ENCODE measurements at regions not wholly inside any gene's neighbourhood (a gene's known extent, or its start where the extent isn't known, plus 50 kb on each side); places are given as distances from the start of the nearest gene placed in this dataset.

DNA sequence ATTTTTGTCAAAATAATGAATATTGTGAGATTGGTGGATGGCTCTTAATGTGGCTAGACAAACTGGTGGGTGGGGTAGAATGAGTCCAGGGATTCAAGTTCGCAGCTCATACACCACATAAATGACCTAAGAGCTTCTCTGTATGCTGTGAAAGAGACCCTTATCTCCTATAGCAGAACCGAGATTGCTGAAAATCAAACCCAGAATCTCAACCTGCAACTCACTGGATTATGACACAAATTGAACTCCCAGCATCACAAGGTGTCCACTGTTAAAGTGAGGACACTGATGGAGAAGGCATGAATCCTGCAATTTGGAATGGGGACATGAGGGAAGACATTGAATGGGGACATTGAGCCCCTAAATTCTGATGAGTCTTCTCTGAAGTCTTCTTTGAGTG is 51.3 kb upstream of the CNKSR3 start:
- DNase-seq, result no peak

- DNase-seq, result no peak
These were observed 54.8 kb upstream of the CNKSR3 start for GRCh38 chr6:154565331-154565730.

DNA sequence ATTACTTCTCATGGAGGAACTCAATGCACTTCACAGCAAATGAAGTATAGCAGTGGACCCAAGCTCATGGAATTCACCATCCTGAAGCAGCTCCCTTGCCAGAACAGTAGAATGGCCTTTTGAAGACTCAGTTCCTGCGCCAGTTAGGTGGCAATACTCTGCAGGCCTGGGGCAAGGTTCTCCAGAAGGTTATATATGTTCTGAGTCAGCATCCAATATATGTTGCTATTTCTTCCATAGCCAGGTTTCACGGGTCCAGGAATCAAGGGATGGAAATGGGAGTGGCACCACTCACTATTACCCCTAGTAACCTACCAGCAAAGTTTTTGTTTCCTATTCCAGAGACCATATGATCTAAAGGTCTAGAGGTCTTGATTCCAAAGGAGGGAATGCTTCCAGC is 56.4 kb upstream of the CNKSR3 start:
- DNase-seq, result no peak

- DNase-seq, result no peak
These were observed 57.3 kb upstream of the CNKSR3 start for GRCh38 chr6:154567695-154568220.

GRCh38 chr6:154569156-154569862 is 58.8 kb upstream of the CNKSR3 start:
- DNase-seq, result no peak

- DNase-seq, result no peak
These were observed 60.0 kb upstream of the CNKSR3 start for GRCh38 chr6:154570505-154570904.

GRCh38 chr6:154572556-154572955 is 62.1 kb upstream of the CNKSR3 start:
- no peak for DNase-seq

- no peak for DNase-seq
These were observed 67.6 kb upstream of the CNKSR3 start for GRCh38 chr6:154578004-154578559.

DNA sequence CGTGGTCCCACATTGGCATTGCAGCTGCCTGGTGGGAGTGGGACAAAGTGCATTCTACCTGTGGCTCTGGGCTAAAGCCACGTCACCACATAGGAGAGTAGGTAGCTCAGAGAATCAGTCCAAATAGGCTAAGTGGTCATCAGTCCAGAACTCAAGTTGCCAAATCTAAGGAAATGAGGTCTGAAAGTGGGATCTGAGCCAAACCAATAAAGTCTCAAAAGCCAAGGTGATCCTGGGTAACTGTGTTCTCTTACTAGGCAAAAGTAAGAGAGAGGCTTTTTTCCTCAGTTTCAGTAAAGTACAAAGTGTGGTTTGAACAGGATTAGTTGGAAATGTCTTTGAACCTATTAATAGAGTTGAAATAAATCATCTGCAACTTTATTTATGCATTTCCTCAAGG is 68.6 kb upstream of the CNKSR3 start:
- no peak for DNase-seq

DNA sequence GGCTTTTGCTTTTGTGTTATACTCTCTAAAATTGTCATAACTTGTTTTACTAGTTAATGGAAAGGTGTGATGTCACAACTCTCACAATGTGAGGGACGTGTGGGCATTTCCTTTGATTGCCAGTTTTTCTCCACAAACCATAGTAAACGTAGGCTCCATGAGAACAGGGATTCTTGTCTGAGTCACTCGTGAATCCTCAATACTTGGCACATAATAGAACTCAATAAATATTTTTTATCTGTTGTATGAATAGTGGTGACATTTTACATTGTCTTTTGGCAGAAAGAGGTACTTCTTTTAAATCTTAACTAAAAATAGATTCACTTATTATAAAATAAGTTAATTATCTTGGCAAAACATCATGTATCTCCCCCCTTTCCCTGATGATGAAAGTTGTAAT is 69.0 kb upstream of the CNKSR3 start:
- DNase-seq, result no peak

GRCh38 chr6:154580397-154581135 is 70.1 kb upstream of the CNKSR3 start:
- DNase-seq, result no peak

DNA sequence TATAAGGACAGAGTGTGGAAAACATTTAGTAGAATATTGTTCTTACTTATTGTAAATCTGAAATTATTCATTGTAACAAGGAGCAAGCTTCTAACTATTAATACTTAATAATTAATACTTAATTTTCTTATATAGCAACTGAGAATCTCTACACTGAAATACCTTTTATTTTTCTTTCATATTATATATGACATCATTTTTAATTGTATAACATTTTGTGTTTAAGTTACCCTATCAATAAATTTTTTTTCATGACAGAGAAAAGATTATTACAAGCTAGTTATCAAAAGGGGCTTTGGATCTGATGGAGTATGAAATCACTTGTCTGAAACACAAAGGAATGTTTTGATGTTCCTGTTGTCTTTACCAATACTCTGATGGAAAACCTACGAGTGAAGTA is 72.2 kb upstream of the CNKSR3 start:
- DNase-seq, result no peak

DNA sequence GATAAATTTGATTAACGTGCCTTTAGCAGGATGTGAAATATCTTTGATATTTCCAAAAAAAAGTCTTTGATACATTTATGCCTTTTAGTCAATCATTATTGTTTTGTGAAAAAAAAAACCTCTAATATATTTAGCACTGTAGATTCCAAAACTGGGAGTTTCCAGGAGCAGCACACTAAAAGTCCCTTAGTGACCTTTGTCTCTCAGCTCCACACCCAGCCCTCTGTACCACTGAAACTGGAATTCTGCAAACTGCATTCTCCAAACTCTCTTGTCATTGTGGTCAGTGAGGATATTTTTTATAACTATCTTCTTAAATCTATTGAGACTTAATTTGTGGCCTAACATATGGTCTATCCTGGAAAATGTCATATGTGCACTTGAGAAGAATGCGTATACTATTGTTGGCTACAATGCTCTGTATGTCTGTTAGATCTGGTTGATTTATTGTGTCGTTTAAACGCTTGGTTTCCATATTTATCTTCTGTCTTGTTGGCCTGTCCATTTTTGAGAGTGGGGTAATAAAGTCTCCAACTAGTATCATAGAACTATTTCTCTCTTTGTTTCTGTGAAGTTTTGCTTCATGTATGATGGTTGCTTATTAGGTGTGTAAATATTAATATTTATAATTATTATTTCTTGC is 73.2 kb upstream of the CNKSR3 start:
- no peak for DNase-seq

DNA sequence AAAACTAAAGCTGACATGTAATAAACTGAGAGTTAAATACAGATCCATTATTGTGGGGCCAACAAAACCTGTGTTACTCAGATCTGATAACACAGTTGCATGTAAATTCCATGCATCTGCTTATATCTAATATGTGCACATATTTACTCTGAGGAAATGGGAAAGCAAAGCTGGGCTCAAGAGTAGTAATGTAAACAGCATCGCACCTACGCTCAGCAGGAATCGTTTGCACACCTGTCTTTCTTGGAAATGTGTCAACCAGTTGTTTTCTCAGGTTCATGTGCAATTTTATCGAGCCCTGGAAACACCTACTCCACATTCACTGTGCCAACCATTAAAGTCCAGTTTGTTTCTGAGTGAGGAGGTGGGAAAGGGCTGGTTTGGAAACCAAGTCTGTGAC is 80.3 kb upstream of the CNKSR3 start:
- peak; percentile 95 for DNase-seq

DNA sequence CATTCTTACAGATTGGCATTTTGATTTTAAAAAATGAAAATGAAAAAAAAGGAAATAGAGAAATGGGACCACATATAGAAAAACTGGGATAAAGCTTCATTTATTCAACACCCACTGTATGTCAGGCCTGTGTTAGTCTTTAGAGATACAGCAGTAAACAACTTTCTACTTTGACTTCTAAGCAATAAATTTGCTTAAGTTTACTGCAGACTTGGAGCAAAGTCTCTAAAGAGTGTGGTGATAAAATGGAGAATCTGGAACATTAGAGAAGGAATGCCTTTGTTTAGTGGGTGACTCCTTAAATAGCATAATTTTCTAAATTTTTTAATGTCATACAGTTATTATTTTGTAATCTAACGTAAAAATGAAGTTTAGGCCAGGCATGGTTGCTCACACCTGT is 80.7 kb upstream of the CNKSR3 start:
- no peak for DNase-seq

DNA sequence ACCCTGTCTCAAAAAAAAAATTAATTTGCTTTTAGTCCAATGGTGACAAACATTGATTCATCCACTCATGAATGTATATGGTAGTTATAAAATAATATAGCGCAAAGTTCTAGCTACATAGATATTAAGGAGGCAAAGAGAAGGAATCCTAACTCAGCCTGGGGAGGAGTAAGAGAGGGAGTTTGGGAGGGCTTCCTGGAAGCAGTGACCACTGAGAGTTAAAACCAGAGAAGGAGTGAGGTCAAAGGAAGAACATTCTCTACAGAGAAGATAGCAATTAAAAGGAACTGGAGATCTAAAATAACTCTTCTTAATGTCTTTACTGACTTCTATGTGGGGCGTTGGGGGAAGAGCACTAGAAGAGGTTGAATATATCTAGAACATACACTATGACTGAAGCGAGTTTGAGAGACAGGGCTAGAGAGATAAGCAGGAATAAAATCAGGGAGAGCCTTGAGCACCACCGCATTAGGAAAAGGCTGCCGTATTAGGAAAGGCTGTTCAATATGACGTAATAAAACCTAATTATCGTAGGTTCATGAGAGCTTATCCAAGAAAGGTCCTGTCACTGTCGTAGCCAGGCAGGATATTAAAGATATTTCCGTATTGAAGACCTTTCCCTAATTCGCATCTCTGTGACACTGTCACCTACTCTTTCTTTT is 81.8 kb upstream of the CNKSR3 start:
- no peak for DNase-seq

- DNase-seq, result no peak
These were observed 82.6 kb upstream of the CNKSR3 start for GRCh38 chr6:154593122-154593521.

GRCh38 chr6:154594496-154595198 is 84.2 kb upstream of the CNKSR3 start:
- DNase-seq, result no peak

- DNase-seq, result no peak
These were observed 85.1 kb upstream of the CNKSR3 start for GRCh38 chr6:154595538-154595937.

- no peak for DNase-seq
These were observed 85.5 kb upstream of the CNKSR3 start for GRCh38 chr6:154596009-154596408.

DNA sequence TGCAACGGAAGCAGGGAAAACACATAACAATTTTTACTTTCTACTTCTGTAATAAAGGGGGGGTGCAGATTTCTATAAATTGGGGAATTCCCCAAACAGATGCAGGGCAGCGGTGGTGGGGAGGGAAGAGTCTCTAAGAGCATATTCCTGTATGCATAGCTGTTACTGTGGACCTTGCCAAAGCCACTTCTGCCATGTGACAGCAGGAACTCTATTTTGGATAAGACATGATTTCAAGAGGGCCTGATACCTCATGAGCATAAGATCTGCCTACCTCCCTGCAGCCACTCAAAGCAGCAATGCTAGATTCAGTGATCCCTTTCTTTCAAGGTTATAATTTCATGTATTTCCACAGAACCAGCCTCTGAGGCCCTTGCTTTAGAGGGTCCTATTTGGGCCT is 86.2 kb upstream of the CNKSR3 start:
- DNase-seq, result peak; percentile 12

DNA sequence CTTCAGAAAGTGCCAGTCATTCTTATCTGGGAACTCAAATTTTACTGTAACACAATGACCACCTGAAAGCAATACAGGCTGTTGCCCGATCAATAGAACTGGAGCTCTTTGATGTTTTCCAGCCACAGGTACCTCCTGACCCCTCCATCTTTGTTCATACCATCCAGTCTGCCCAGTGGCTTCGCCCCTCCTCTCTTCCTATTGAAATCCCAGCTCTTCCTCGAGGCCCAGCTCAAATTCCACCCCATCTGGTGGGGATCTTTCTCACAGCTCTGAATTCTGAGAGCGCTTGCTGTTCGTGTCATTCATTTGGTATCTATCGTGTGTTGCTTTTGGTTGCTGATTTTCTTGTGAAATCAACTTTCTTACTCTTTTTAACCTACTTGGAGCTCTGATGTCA is 87.9 kb upstream of the CNKSR3 start:
- DNase-seq, result no peak

Measured in DMS79 treated with DMSO at 0.1 percent for 48 hours (cell line).